Endodermal cell (in vitro differentiated cells): ENCODE measurements at regions not wholly inside any gene's neighbourhood (a gene's known extent, or its start where the extent isn't known, plus 50 kb on each side); places are given as distances from the start of the nearest gene placed in this dataset.

Experiments
- DNase-seq: peaks from one replicate; pipeline ENCODE4 v3.0.0-alpha.2; 2017
- H3K27ac ChIP-seq: 2 replicates; pipeline ENCODE4 v1.5.1; 2013; ENCODE audit warnings: mild to moderate bottlenecking, low read depth, low read length, moderate library complexity
- H3K27me3 ChIP-seq: 2 replicates; pipeline ENCODE4 v1.6.1; 2013; ENCODE audit warnings: mild to moderate bottlenecking, low read length, moderate library complexity; ENCODE audit not compliant: insufficient read depth, control insufficient read depth, poor library complexity, severe bottlenecking
- H3K36me3 ChIP-seq: 2 replicates; pipeline ENCODE4 v1.7.0; 2013; ENCODE audit warnings: mild to moderate bottlenecking, low read length, moderate library complexity; ENCODE audit not compliant: control insufficient read depth, insufficient read depth
- H3K4me1 ChIP-seq: one replicate; pipeline ENCODE4 v1.7.0; 2013; ENCODE audit warnings: low read length; ENCODE audit not compliant: control insufficient read depth, insufficient read depth
- H3K4me3 ChIP-seq: 2 replicates; pipeline ENCODE4 v1.5.1; 2013; ENCODE audit warnings: mild to moderate bottlenecking, low read length, moderate library complexity
- H3K9ac ChIP-seq: 2 replicates; pipeline ENCODE4 v1.6.1; 2013; ENCODE audit warnings: mild to moderate bottlenecking, low read length, moderate library complexity; ENCODE audit not compliant: poor library complexity, severe bottlenecking; ENCODE audit errors: extremely low read depth
- H3K9me3 ChIP-seq: 2 replicates; pipeline ENCODE4 v1.6.1; 2013; ENCODE audit warnings: mild to moderate bottlenecking, low read length, moderate library complexity; ENCODE audit not compliant: control insufficient read depth
- H3K27ac Mint-ChIP-seq: 2 replicates; pipeline ENCODE4 v1.8.0; 2020; ENCODE audit warnings: mixed read lengths
- H3K27me3 Mint-ChIP-seq: 2 replicates; pipeline ENCODE4 v1.8.0; 2021; ENCODE audit warnings: mild to moderate bottlenecking, mixed read lengths; ENCODE audit not compliant: insufficient read depth
- H3K36me3 Mint-ChIP-seq: 2 replicates; pipeline ENCODE4 v1.8.0; 2020; ENCODE audit warnings: low read depth, mixed read lengths
- H3K4me1 Mint-ChIP-seq: 2 replicates; pipeline ENCODE4 v1.8.0; 2020; ENCODE audit warnings: mixed read lengths
- H3K4me3 Mint-ChIP-seq: 2 replicates; pipeline ENCODE4 v1.8.0; 2020; ENCODE audit warnings: mild to moderate bottlenecking, moderate library complexity, mixed read lengths
- H3K9me3 Mint-ChIP-seq: 2 replicates; pipeline ENCODE4 v1.8.0; 2020; ENCODE audit warnings: mild to moderate bottlenecking, mixed read lengths
- CTCF ChIP-seq: fragments of 200-600 bp; sonication (generic); conservative IDR thresholded peaks from 2 replicates; pipeline ENCODE4 v1.5.0; 2021; ENCODE audit warnings: antibody characterized with exemption, mild to moderate bottlenecking
- WGBS, 2 experiments: methylation state at CpG; one replicate each; pipeline versions ENCODE4 v1.1.5 to v1.1.7; 2013; ENCODE audit warnings: missing lambda C conversion rate in 2 of 2, mixed read lengths in 1 of 2; ENCODE audit not compliant: insufficient coverage in 1 of 2, insufficient read length in 1 of 2; 5-methylcytosine and 5-hydroxymethylcytosine counted together

GRCh38 chr9:107094370-107094769 lies 188.7 kb upstream of the RAD23B start:
- no peaks in the 10 kb centered on the region for H3K4me1 Mint-ChIP-seq
- Histone ChIP-seq H3K4me1 (no peaks in the 10 kb centered on the region), H3K9ac (no peak overlapping the region), H3K4me3 (no peak overlapping the region), H3K27me3 (no peaks in the 10 kb centered on the region), H3K36me3 (no peaks in the 10 kb centered on the region), H3K9me3 (no peaks in the 10 kb centered on the region), H3K27ac (no peak overlapping the region)
- H3K9me3 Mint-ChIP-seq = no peaks in the 10 kb centered on the region
- DNase-seq = no peak
- no peak overlapping the region for H3K4me3 Mint-ChIP-seq
- WGBS, 2 experiments = 100% methylated on average over 1 to 3 of the region's 3 CpGs
- H3K27me3 Mint-ChIP-seq = peaks cover 7% of the 10 kb centered on the region
- no peak overlapping the region for H3K27ac Mint-ChIP-seq
- H3K36me3 Mint-ChIP-seq = no peaks in the 10 kb centered on the region
- TF ChIP-seq CTCF = no peak

GRCh38 chr9:107100591-107100990 lies 182.5 kb upstream of the RAD23B start:
- no peak for DNase-seq
- H3K4me3 ChIP-seq = no peak overlapping the region
- no peaks in the 10 kb centered on the region for H3K36me3 ChIP-seq
- no peak overlapping the region for H3K9ac ChIP-seq
- no peaks in the 10 kb centered on the region for H3K4me1 ChIP-seq
- Mint-ChIP-seq H3K27ac (no peak overlapping the region), H3K4me1 (peaks cover 5% of the 10 kb centered on the region), H3K4me3 (no peak overlapping the region), H3K27me3 (peaks cover 34% of the 10 kb centered on the region), H3K36me3 (no peaks in the 10 kb centered on the region), H3K9me3 (no peaks in the 10 kb centered on the region)
- peaks cover 31% of the 10 kb centered on the region for H3K27me3 ChIP-seq
- TF ChIP-seq CTCF = no peak
- H3K27ac ChIP-seq = no peak overlapping the region
- WGBS, 2 experiments = 94 to 98% methylated on average over 7 of the region's 7 CpGs
- H3K9me3 ChIP-seq = no peaks in the 10 kb centered on the region

- no peaks in the 10 kb centered on the region for H3K9me3 Mint-ChIP-seq
- H3K4me1 ChIP-seq = no peaks in the 10 kb centered on the region
- H3K9ac ChIP-seq = no peak overlapping the region
- H3K9me3 ChIP-seq = no peaks in the 10 kb centered on the region
- peaks cover 5% of the 10 kb centered on the region for H3K4me1 Mint-ChIP-seq
- no peak overlapping the region for H3K4me3 Mint-ChIP-seq
- H3K27ac ChIP-seq = no peak overlapping the region
- no peaks in the 10 kb centered on the region for H3K36me3 ChIP-seq
- no peaks in the 10 kb centered on the region for H3K36me3 Mint-ChIP-seq
- no peak for DNase-seq
- H3K27ac Mint-ChIP-seq = no peak overlapping the region
- peaks cover 43% of the 10 kb centered on the region for H3K27me3 Mint-ChIP-seq
- H3K27me3 ChIP-seq = peaks cover 45% of the 10 kb centered on the region
- H3K4me3 ChIP-seq = no peak overlapping the region
- no peak for TF ChIP-seq CTCF
- 75 to 77% methylated on average over 4 to 5 of the region's 5 CpGs for WGBS, 2 experiments
These were observed 181.1 kb upstream of the RAD23B start for GRCh38 chr9:107102011-107102410.
